AG09309 (cell line): ENCODE measurements at regions not wholly inside any gene's neighbourhood (a gene's known extent, or its start where the extent isn't known, plus 50 kb on each side); places are given as distances from the start of the nearest gene placed in this dataset.

ENCODE experiments used
- DNase-seq: peaks from one replicate; pipeline ENCODE4 v3.0.0-alpha.2; 2010; ENCODE audit warnings: low read depth
- H3K4me3 ChIP-seq: 2 replicates; pipeline ENCODE4 v1.5.1; 2011; ENCODE audit warnings: mild to moderate bottlenecking, low read depth, low read length, moderate library complexity; ENCODE audit not compliant: control insufficient read depth
- TF ChIP-seq, protein P1 (sequence below): IDR thresholded peaks from 2 replicates; pipeline ENCODE4 v1.5.1; 2011; ENCODE audit warnings: mild to moderate bottlenecking, low read depth, low read length, inconsistent platforms; ENCODE audit not compliant: insufficient read depth, control insufficient read depth; ENCODE audit errors: missing control alignments

DNA sequence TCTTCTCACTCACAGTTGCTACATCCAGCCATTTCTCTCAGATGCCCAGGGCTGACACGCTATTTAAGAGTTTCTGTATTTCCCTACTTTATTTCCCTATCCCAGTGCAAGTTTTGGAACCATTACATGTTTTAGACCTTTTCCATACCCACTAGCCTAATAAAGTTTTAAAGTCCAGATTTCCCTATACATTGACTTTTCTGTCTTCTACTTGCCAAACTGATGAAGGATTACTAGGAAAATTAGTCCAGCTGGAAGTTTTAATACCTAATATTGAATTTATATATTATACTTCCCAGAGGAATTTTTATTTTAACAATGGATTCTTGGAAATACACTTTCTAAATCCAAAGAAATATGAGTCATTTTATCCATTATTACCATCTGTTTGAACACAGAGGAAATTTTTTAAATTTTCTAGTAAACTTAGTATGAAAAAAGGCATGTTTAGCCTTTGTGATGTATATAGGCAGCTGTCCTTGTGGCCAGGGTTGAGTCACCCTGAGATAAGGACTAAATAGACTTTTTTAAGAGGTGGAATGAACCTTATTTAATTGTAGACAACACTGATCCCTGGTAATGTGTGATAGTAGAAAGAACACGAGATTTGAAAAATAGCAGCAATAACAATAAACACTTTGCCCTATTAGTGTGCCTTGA is 205.0 kb downstream of the TFEC start:
- TF ChIP-seq, protein P1, sequence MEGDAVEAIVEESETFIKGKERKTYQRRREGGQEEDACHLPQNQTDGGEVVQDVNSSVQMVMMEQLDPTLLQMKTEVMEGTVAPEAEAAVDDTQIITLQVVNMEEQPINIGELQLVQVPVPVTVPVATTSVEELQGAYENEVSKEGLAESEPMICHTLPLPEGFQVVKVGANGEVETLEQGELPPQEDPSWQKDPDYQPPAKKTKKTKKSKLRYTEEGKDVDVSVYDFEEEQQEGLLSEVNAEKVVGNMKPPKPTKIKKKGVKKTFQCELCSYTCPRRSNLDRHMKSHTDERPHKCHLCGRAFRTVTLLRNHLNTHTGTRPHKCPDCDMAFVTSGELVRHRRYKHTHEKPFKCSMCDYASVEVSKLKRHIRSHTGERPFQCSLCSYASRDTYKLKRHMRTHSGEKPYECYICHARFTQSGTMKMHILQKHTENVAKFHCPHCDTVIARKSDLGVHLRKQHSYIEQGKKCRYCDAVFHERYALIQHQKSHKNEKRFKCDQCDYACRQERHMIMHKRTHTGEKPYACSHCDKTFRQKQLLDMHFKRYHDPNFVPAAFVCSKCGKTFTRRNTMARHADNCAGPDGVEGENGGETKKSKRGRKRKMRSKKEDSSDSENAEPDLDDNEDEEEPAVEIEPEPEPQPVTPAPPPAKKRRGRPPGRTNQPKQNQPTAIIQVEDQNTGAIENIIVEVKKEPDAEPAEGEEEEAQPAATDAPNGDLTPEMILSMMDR = no peak
- DNase-seq = peak; percentile 33

DNA sequence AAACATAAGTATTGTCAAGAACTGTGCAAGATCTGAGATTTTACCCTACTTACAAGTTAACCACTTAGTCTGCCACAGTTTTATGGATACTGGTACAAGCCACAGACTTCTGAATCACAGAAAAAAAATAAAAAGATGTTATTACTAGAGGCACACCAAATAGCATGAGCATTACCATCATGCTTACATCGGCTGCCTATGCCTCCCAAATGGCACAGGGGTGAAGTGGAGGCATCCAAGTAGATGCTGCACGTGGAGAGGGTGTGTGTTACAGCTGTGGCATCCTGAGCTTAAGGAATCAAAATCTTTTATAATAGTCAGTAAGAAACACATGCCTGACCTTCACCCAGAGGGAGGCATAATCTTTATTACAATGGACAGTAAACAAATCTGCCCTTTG is 207.8 kb downstream of the TFEC start:
- TF ChIP-seq, protein P1 = no peak
- H3K4me3 ChIP-seq = no peak overlapping the region
- DNase-seq = no peak

More for the DNA sequence above, 205.0 kb downstream of the TFEC start:
- no peak overlapping the region for H3K4me3 ChIP-seq

DNA sequence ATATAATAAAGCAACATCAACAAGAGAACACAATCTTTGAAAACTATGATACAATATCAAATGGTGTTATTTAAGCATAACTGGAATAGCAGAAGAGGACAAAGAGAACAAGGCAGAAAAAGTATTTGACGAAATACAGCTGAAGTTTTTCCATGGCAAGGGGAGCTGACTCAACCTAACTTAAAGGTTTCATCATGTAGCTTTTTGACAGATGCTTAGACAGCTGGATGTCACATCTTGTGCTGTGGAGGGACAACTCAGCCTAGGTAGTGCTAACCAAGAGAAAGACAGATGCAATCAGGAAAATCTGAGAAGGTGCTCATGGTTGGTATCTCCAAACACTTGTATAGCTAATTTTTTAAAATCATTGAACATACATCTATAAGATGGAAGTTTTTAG is 208.2 kb downstream of the TFEC start:
- H3K4me3 ChIP-seq = no peak overlapping the region
- DNase-seq = no peak
- TF ChIP-seq, protein P1 = no peak

DNA sequence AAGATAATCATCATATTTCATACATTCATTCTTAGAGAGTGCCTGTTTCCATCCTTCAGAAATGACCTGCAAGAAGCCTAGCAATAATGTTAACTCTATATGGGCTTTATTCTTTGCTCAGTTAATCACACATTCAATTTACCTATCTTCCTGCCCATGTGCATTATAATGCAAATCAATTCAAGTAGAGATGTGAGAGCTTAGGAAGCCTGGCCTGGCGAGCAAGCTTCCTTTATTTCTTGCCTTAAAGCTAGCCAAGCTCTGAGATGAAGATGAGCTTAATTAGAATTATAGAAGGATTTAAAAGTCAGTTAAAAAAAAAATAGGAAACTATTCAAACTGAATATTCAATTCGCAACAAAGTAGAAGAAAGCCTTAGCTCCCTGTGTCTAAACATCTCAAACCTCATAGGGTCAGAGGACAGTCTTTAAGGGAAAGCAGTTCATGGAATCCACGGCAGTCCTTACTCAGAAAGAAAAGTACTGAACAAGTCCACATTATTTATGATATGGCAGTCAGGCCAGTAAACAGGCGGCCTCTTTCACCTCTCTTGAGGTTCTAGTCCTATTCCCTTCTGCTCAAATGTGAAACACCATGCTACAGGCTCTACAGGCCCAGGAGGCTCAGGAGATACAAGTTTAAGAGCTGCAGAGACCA is 214.1 kb downstream of the TFEC start:
- H3K4me3 ChIP-seq = no peak overlapping the region
- TF ChIP-seq, protein P1 = no peak
- DNase-seq = no peak

DNA sequence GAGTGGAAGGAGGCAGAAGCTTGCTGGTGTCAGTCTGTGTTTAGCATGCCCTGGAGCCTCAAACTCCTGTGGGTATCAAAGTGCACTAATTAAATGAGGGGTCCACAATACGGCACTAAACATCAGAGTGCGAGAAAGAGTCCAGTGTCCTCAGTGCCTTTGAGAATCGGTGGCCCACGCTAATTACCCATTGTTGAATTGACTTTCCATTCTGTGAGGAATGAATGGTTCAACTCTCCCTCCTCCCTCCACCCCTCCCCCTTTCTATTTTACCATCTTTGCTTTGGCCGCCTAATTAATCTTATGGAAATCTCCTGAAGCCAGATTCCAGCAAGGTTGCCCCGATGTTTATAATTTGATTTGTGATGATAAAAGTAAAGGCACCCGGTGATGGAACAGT is 217.8 kb downstream of the TFEC start:
- no peak for DNase-seq
- no peak overlapping the region for H3K4me3 ChIP-seq
- TF ChIP-seq, protein P1 = no peak

DNA sequence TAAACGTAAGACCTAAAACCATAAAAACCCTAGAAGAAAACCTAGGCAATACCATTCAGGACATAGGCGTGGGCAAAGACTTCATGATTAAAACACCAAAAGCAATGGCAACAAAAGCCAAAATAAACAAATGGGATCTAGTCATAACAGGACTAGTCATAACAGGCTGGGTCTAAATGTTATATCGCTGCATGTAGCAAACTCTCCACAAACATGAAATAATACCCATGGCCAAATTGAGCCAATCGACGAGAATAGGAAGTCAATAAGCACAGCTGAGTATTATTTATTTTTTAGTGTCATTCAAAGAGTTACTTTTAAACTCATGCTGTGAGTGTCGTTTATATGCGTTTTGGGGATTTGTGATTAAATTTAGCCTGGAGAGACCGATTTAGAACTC is 225.1 kb downstream of the TFEC start:
- TF ChIP-seq, protein P1 = no peak
- no peak overlapping the region for H3K4me3 ChIP-seq
- no peak for DNase-seq
